ENCODE measurements at regions not wholly inside any gene's neighbourhood (a gene's known extent, or its start where the extent isn't known, plus 50 kb on each side); places are given as distances from the start of the nearest gene placed in this dataset.

DNA sequence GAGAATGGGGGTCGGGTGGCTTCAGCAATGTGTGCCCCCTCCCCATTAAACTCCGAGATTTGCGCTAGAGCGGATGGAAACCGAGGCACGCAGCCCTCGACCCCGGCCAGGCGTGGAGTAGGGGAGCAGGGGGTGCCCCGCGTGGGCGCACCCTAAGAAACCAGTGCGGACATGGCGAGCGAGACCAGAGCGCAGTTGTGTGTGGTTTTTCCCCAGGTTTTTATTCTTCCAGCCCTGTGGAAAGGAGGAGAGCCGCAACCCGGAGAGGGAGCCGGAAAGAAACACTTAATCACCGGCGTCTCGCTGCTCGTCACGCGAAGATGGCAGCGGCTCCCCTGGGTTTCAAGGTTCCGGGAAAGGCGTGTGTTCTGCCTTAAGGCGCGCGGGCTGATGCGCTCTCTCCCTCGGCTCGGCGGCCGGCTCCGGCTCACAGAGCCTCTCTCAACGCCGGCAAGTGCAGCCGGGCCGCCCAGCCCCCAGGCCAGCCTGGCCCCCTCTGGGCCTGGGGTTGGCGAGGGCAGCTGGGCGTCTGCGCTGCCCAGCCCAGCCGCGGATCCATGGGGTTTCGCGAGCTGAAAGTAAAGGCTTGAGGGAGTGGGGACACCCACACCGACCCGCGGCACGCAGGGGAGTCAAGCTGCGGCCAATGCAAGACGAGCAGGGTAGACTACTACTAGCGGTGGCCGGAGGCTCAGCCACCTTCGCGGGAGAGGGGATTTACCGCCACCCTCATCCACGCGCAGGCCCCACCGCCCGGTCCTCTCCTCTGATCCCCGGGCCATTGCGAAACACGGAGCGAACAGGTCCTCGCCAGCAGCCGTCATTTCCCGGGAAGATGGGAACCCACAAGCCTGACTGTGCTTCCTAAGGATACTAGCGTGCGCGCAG, 74.0 kb upstream of the BCOR start:
- peak overlapping the region; percentile 64 for H3K4me3 ChIP-seq (ENCODE audit: low read length)
- H3K27me3 ChIP-seq (ENCODE audit: control insufficient read depth, insufficient read depth, low read length, poor library complexity, severe bottlenecking), result peaks cover 24% of the 10 kb centered on the region
- no peak overlapping the region for H3K9ac ChIP-seq (ENCODE audit: extremely low read depth, low read length, poor library complexity, severe bottlenecking)
- WGBS, 2 experiments (ENCODE audit: insufficient coverage in 1 of 2, insufficient read length in 1 of 2), result 1% methylated on average over 73 of the region's 73 CpGs; no CpG with 5 or more reads in 1 of the 2 experiments
- TF ChIP-seq, protein P1, sequence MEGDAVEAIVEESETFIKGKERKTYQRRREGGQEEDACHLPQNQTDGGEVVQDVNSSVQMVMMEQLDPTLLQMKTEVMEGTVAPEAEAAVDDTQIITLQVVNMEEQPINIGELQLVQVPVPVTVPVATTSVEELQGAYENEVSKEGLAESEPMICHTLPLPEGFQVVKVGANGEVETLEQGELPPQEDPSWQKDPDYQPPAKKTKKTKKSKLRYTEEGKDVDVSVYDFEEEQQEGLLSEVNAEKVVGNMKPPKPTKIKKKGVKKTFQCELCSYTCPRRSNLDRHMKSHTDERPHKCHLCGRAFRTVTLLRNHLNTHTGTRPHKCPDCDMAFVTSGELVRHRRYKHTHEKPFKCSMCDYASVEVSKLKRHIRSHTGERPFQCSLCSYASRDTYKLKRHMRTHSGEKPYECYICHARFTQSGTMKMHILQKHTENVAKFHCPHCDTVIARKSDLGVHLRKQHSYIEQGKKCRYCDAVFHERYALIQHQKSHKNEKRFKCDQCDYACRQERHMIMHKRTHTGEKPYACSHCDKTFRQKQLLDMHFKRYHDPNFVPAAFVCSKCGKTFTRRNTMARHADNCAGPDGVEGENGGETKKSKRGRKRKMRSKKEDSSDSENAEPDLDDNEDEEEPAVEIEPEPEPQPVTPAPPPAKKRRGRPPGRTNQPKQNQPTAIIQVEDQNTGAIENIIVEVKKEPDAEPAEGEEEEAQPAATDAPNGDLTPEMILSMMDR (conservative IDR thresholded peaks at IDR 0.05), result no peak
- H3K36me3 ChIP-seq (ENCODE audit: control insufficient read depth, insufficient read depth, low read length), result no peaks in the 10 kb centered on the region
- Mint-ChIP-seq H3K36me3 (ENCODE audit: low read depth) (no peaks in the 10 kb centered on the region), H3K27ac (peak overlapping the region; percentile 88), H3K4me1 (peaks cover 43% of the 10 kb centered on the region), H3K4me3 (peak overlapping the region; percentile 74), H3K27me3 (ENCODE audit: insufficient read depth) (peaks cover 34% of the 10 kb centered on the region), H3K9me3 (peaks cover 24% of the 10 kb centered on the region)
- no peak overlapping the region for H3K27ac ChIP-seq (ENCODE audit: low read depth, low read length)
- H3K9me3 ChIP-seq (ENCODE audit: control insufficient read depth, low read length), result no peaks in the 10 kb centered on the region
- peak; percentile 72 for DNase-seq
- no peaks in the 10 kb centered on the region for H3K4me1 ChIP-seq (ENCODE audit: control insufficient read depth, insufficient read depth, low read length)

DNA sequence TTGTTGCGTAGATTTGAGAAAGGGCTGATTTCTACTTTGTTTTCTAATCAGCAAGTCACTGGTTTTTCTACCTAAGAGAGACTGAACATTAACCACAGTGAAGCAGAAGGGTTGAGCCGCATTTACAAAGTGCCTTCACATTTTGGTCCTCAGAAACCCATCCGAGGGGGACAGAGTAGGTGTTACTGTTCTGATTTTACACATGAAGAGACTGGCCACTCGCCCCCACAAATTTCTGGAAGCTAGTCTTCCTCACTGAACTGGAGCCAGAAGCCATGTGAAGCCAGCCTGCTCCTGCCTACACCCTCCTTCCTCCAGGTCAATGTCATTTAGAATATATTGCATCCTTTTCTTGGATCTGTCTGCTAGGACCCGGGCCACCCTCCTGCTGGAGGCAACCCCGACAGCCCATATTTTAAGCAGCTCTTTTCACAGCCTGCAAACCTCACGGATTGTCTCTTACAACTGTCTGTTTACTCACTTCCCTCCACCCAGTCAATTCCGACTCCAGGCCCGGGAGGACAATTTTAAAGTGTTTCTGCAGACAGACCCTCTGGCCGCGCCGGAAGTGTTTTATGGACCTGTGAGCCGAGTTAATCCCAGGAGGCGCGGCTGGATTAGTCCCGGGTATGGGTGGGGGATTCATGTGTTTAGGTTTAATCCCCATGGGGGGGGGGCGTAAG, 73.2 kb upstream of the BCOR start:
- Mint-ChIP-seq H3K9me3 (peaks cover 25% of the 10 kb centered on the region), H3K27me3 (ENCODE audit: insufficient read depth) (peaks cover 42% of the 10 kb centered on the region), H3K4me3 (peak overlapping the region; percentile 74), H3K36me3 (ENCODE audit: low read depth) (no peaks in the 10 kb centered on the region), H3K27ac (peak overlapping the region; percentile 88), H3K4me1 (peaks cover 50% of the 10 kb centered on the region)
- Histone ChIP-seq H3K9me3 (ENCODE audit: control insufficient read depth, low read length) (no peaks in the 10 kb centered on the region), H3K27ac (ENCODE audit: low read depth, low read length) (no peak overlapping the region), H3K27me3 (ENCODE audit: control insufficient read depth, insufficient read depth, low read length, poor library complexity, severe bottlenecking) (peaks cover 32% of the 10 kb centered on the region), H3K36me3 (ENCODE audit: control insufficient read depth, insufficient read depth, low read length) (no peaks in the 10 kb centered on the region), H3K9ac (ENCODE audit: extremely low read depth, low read length, poor library complexity, severe bottlenecking) (no peak overlapping the region), H3K4me3 (ENCODE audit: low read length) (peak overlapping the region; percentile 64), H3K4me1 (ENCODE audit: control insufficient read depth, insufficient read depth, low read length) (no peaks in the 10 kb centered on the region)
- 12% methylated on average over 16 of the region's 17 CpGs; no CpG with 5 or more reads in 1 of the 2 experiments for WGBS, 2 experiments (ENCODE audit: insufficient coverage in 1 of 2, insufficient read length in 1 of 2)
- TF ChIP-seq, protein P1 (conservative IDR thresholded peaks at IDR 0.05), result no peak
- DNase-seq, result peak; percentile 76

DNA sequence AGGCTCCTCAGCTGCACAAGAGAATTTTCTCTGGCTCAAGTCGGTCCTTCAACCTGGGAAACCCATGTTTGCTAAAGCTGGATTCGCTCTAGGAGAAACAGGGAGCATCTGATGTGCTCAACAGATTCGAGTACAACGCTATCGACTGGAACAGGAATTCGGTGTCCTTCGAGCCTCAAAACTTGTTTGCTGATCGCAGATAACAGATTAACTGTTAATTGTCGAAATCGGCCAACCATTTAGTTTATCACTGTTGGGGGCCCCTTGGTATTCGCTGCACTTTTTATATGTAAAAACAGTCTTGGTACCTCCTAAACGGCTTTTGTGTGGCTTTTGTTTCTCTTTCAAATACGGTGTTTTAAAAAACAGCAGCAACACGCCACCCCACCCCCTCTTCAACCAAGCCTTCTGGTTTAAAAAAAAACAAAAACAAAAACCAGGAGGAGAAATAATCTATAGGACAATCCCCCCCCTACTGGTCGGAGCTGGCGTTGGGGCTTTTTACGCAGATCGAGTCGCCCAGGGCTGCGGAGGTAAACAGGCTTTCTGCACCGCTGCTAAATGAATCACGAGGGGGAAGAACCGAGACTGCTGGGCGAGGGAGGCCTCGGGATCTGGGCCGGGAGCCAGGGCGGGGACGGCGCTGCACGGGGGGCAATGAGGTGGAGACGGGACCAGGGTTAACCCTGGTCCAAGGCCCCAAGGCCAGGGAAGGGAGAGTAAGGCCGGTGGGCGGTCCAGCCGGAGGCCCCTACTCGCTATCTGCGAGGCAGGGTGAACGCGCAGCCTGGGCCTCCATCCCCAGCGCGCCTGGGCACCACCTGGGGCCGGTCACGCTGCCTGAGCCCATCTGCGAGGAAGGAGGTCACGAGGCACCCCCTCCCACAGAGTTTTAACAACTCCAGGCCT, 71.7 kb upstream of the BCOR start:
- no peaks in the 10 kb centered on the region for H3K9me3 ChIP-seq (ENCODE audit: control insufficient read depth, low read length)
- peak; percentile 96 for DNase-seq
- peak overlapping the region; percentile 94 for H3K27ac Mint-ChIP-seq
- TF ChIP-seq, protein P1 (conservative IDR thresholded peaks at IDR 0.05), result peak; percentile 78
- H3K27ac ChIP-seq (ENCODE audit: low read depth, low read length), result peak overlapping the region; percentile 49
- H3K4me3 Mint-ChIP-seq, result peak overlapping the region; percentile 74
- H3K4me3 ChIP-seq (ENCODE audit: low read length), result peak overlapping the region; percentile 64
- WGBS, 2 experiments (ENCODE audit: insufficient coverage in 1 of 2, insufficient read length in 1 of 2), result 2% methylated on average over 11 to 43 of the region's 44 CpGs
- H3K27me3 ChIP-seq (ENCODE audit: control insufficient read depth, insufficient read depth, low read length, poor library complexity, severe bottlenecking), result peaks cover 36% of the 10 kb centered on the region
- peaks cover 51% of the 10 kb centered on the region for H3K27me3 Mint-ChIP-seq (ENCODE audit: insufficient read depth)
- peaks cover 24% of the 10 kb centered on the region for H3K9me3 Mint-ChIP-seq
- no peaks in the 10 kb centered on the region for H3K36me3 Mint-ChIP-seq (ENCODE audit: low read depth)
- H3K36me3 ChIP-seq (ENCODE audit: control insufficient read depth, insufficient read depth, low read length), result no peaks in the 10 kb centered on the region
- H3K9ac ChIP-seq (ENCODE audit: extremely low read depth, low read length, poor library complexity, severe bottlenecking), result no peak overlapping the region
- no peaks in the 10 kb centered on the region for H3K4me1 ChIP-seq (ENCODE audit: control insufficient read depth, insufficient read depth, low read length)
- H3K4me1 Mint-ChIP-seq, result peaks cover 56% of the 10 kb centered on the region

All from endodermal cell (in vitro differentiated cells).